Natural killer cell (primary cell): ENCODE measurements at regions not wholly inside any gene's neighbourhood (a gene's known extent, or its start where the extent isn't known, plus 50 kb on each side); places are given as distances from the start of the nearest gene placed in this dataset.
A peak's percentile ranks its signal among the peaks of the same experiment; 100 is the strongest.

Experiments used
- ATAC-seq, 3 donors: fragments of 150-1000 bp in 2 of 3; fragments of 200-7000 bp in 1 of 3; cut with Tn5 transposase; 1 replicate in 1 of 3; 2 replicates in 2 of 3; pipeline ENCODE4 v1.10.0; 2021; ENCODE audit warnings: mild to moderate bottlenecking in 2 of 3, moderate library complexity in 2 of 3
- DNase-seq, 2 donors: peaks; one replicate each; pipeline versions ENCODE4 v3.0.0 to v3.0.0-alpha.2; 2013 to 2021; ENCODE audit warnings: mixed read lengths in 1 of 2
- H3K27ac ChIP-seq: one replicate; pipeline ENCODE4 v1.5.1; 2013; ENCODE audit warnings: mild to moderate bottlenecking, low read length
- H3K27me3 ChIP-seq: one replicate; pipeline ENCODE4 v1.6.1; 2013; ENCODE audit warnings: low read length; ENCODE audit not compliant: control insufficient read depth, insufficient read depth
- H3K36me3 ChIP-seq: one replicate; pipeline ENCODE4 v1.6.1; 2013; ENCODE audit warnings: low read length; ENCODE audit not compliant: control insufficient read depth, insufficient read depth
- H3K4me1 ChIP-seq: one replicate; pipeline ENCODE4 v1.6.1; 2013; ENCODE audit warnings: low read length; ENCODE audit not compliant: control insufficient read depth, insufficient read depth
- H3K4me3 ChIP-seq: one replicate; pipeline ENCODE4 v1.5.1; 2013; ENCODE audit warnings: low read length
- H3K9me3 ChIP-seq: one replicate; pipeline ENCODE4 v1.6.1; 2013; ENCODE audit warnings: low read length; ENCODE audit not compliant: control insufficient read depth, insufficient read depth
- H3K27ac Mint-ChIP-seq, 2 donors: one replicate each; pipeline ENCODE4 v1.8.0; 2022; ENCODE audit warnings: mild to moderate bottlenecking in 2 of 2, mixed read lengths in 2 of 2, moderate library complexity in 1 of 2
- H3K27me3 Mint-ChIP-seq, 2 donors: one replicate each; pipeline ENCODE4 v1.8.0; 2022; ENCODE audit warnings: low read depth in 2 of 2, mixed read lengths in 2 of 2
- H3K36me3 Mint-ChIP-seq: one replicate; pipeline ENCODE4 v1.8.0; 2022; ENCODE audit warnings: mixed read lengths
- H3K4me1 Mint-ChIP-seq, 2 donors: one replicate each; pipeline ENCODE4 v1.8.0; 2022; ENCODE audit warnings: mixed read lengths in 2 of 2
- H3K4me3 Mint-ChIP-seq: one replicate; pipeline ENCODE4 v1.8.0; 2022; ENCODE audit warnings: mild to moderate bottlenecking, moderate library complexity, mixed read lengths
- H3K9me3 Mint-ChIP-seq, 2 donors: one replicate each; pipeline ENCODE4 v1.8.0; 2022; ENCODE audit warnings: mixed read lengths in 2 of 2
- CTCF ChIP-seq: fragments of 200-600 bp; IDR thresholded peaks from one replicate; pipeline ENCODE4 v1.8.0; 2022; ENCODE audit warnings: antibody characterized with exemption
- WGBS: methylation state at CpG from one replicate; pipeline ENCODE4 v1.1.7; 2013; ENCODE audit warnings: missing lambda C conversion rate; ENCODE audit not compliant: insufficient coverage; 5-methylcytosine and 5-hydroxymethylcytosine counted together
- intact Hi-C: fragments of 100-400 bp; cut with micrococcal nuclease; formaldehyde crosslinking; loops from one replicate; pipeline ENCODE4 v1.14.2; 2022

GRCh38 chr12:107402041-107403022 is 283.3 kb upstream of the PWP1 start:
- no peaks in the 10 kb centered on the region for H3K27me3 Mint-ChIP-seq
- Histone ChIP-seq H3K27ac (no peak overlapping the region), H3K36me3 (no peaks in the 10 kb centered on the region), H3K27me3 (no peaks in the 10 kb centered on the region), H3K4me1 (peaks cover 4% of the 10 kb centered on the region), H3K9me3 (no peaks in the 10 kb centered on the region), H3K4me3 (no peak overlapping the region)
- WGBS: 42% methylated on average over 5 of the region's 5 CpGs
- DNase-seq: peak; percentile 40 to 78
- intact Hi-C loops: loop anchor here (1.0 to 2.0 kb wide), 2 partner anchors 86 to 270 kb away; no protein-coding TSS in a partner anchor
- ATAC-seq: peak; percentile 61 to 86 (median 82)
- peaks cover 7 to 14% of the 10 kb centered on the region in 2 donors for H3K4me1 Mint-ChIP-seq
- no peaks in the 10 kb centered on the region for H3K36me3 Mint-ChIP-seq
- no peaks in the 10 kb centered on the region for H3K9me3 Mint-ChIP-seq
- no peak overlapping the region for H3K27ac Mint-ChIP-seq
- peak; percentile 73 for TF ChIP-seq CTCF
- H3K4me3 Mint-ChIP-seq: no peak overlapping the region

GRCh38 chr12:107404981-107405380 is 280.6 kb upstream of the PWP1 start:
- H3K27me3 ChIP-seq: no peaks in the 10 kb centered on the region
- no peak overlapping the region for H3K4me3 ChIP-seq
- no peak overlapping the region for H3K4me3 Mint-ChIP-seq
- no peak overlapping the region for H3K27ac ChIP-seq
- WGBS: 62% methylated on average over 4 of the region's 4 CpGs
- H3K27ac Mint-ChIP-seq: no peak overlapping the region
- ATAC-seq: peak in 2 of 3 donors; percentile 72 to 80
- no peaks in the 10 kb centered on the region for H3K9me3 ChIP-seq
- peak; percentile 26 for TF ChIP-seq CTCF
- H3K36me3 Mint-ChIP-seq: no peaks in the 10 kb centered on the region
- peaks cover 4% of the 10 kb centered on the region for H3K4me1 ChIP-seq
- DNase-seq: peak in 1 of 2 donors; percentile 51
- intact Hi-C loops: loop anchor here (1.0 kb wide), 1 partner anchor 202 kb away; no protein-coding TSS in a partner anchor
- H3K9me3 Mint-ChIP-seq: no peaks in the 10 kb centered on the region
- no peaks in the 10 kb centered on the region for H3K36me3 ChIP-seq
- H3K4me1 Mint-ChIP-seq: peaks cover 7 to 14% of the 10 kb centered on the region in 2 donors
- H3K27me3 Mint-ChIP-seq: no peaks in the 10 kb centered on the region

- Mint-ChIP-seq H3K4me3 (no peak overlapping the region), H3K36me3 (no peaks in the 10 kb centered on the region), H3K9me3 (no peaks in the 10 kb centered on the region), H3K4me1 (peaks cover 7 to 14% of the 10 kb centered on the region in 2 donors), H3K27me3 (no peaks in the 10 kb centered on the region), H3K27ac (no peak overlapping the region)
- no peak for TF ChIP-seq CTCF
- no peaks in the 10 kb centered on the region for H3K27me3 ChIP-seq
- intact Hi-C loops: loop anchor here (1.0 kb wide), 1 partner anchor 202 kb away; no protein-coding TSS in a partner anchor
- no peak overlapping the region for H3K4me3 ChIP-seq
- peaks cover 4% of the 10 kb centered on the region for H3K4me1 ChIP-seq
- ATAC-seq: no peak
- H3K27ac ChIP-seq: no peak overlapping the region
- DNase-seq: no peak
- H3K36me3 ChIP-seq: no peaks in the 10 kb centered on the region
- H3K9me3 ChIP-seq: no peaks in the 10 kb centered on the region
- WGBS: 96% methylated on average over 7 of the region's 7 CpGs
These were observed 280.2 kb upstream of the PWP1 start for GRCh38 chr12:107405436-107405835.
